Fibroblast of gingiva (primary cell): ENCODE measurements at regions not wholly inside any gene's neighbourhood (a gene's known extent, or its start where the extent isn't known, plus 50 kb on each side); places are given as distances from the start of the nearest gene placed in this dataset.
A peak's percentile ranks its signal among the peaks of the same experiment; 100 is the strongest.
"Not testable (repeated sequence)": the region's sequence is repeated elsewhere in the genome, so short reads cannot be mapped to it uniquely, and the experiment has no call there.

ENCODE experiments used
- DNase-seq: peaks from one replicate; pipeline ENCODE4 v3.0.0-alpha.2; 2011; ENCODE audit warnings: low read depth

DNA sequence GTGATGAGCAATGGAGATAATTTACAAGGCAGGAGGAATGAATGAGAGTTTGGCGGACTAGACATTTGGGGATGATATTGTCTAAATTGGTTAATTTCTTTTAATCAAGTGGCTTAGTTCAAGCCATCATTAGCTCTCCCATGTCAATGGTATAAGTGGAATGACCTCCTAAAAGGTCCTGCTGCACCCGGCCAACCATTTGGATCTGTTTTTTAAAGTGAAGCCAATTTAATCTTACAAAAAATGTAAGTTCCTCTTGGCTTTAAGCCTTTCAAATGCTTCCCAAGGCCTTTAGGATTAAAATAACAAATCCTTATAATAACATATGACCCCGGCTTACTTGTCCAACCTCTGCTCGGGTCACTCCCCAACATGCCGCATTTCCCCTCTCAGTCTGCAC lies 484.4 kb upstream of the ADAMTS9 start:
- no peak for DNase-seq

- peak; percentile 81 for DNase-seq
Observed at GRCh38 chr3:65170390-65171042, 482.7 kb upstream of the ADAMTS9 start.

GRCh38 chr3:65169961-65170360 lies 482.2 kb upstream of the ADAMTS9 start:
- no peak for DNase-seq

- DNase-seq = no peak
Observed at GRCh38 chr3:65168547-65168946, 480.7 kb upstream of the ADAMTS9 start.

- DNase-seq = no peak
Observed at GRCh38 chr3:65166531-65166930, 478.7 kb upstream of the ADAMTS9 start.

DNA sequence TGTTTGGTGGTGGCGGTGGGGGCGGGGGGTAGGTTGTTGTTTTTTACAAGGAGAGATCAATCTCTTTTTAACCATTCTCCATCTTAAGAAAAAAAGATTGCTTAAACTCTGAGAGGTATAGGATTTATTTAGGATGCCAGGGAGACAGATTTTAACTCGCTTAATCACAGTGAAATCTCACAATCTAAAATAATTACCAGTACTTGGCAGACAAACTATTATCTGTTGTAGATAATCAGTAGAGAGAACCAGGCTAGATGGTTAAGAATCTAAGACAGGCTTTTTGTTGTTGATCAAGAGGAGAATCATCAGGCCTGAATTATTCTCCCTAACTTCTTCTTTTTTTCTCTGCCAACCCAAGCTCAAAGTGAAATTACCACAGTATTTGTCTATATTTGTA lies 470.2 kb upstream of the ADAMTS9 start:
- DNase-seq = no peak

DNA sequence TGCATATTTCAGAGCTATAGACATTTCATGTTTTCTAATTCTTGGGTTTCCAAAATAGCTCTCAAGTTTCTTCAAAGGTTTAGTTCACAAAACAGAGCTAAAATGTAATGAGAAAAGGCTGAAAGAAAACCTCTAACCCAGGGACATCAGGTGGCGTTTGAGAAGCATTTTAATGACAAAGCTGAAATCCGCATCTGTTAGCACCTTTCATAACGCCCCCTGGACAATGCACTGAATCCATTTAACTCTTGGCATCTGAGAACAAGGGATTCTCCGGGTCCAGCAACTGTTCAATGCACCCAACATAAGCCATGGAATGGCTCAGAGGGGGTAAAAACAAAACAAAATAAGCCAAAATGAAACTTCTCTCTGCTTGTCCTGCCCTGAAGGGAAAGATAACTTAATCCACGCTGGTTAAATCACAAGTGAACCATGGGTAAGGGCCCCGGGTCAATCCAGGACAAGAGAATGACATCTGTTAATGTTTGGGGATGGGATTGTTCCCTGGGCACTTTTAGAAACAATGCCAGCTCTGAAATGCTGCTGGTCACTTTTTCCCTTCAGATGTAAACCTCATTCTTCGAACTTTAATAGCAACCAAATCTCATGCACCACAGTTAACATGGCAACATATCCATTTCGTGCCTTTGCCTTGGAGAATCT lies 466.2 kb upstream of the ADAMTS9 start:
- peak; percentile 2 for DNase-seq

- no peak for DNase-seq
Observed at GRCh38 chr3:65151666-65152065, 463.9 kb upstream of the ADAMTS9 start.

- DNase-seq = no peak
Observed at GRCh38 chr3:65149877-65150276, 462.1 kb upstream of the ADAMTS9 start.

- DNase-seq = no peak
Observed at GRCh38 chr3:65148687-65149086, 460.9 kb upstream of the ADAMTS9 start.

GRCh38 chr3:65146179-65146578 lies 458.4 kb upstream of the ADAMTS9 start:
- no peak for DNase-seq

- no peak for DNase-seq
Observed at GRCh38 chr3:65145680-65146079, 457.9 kb upstream of the ADAMTS9 start.

DNA sequence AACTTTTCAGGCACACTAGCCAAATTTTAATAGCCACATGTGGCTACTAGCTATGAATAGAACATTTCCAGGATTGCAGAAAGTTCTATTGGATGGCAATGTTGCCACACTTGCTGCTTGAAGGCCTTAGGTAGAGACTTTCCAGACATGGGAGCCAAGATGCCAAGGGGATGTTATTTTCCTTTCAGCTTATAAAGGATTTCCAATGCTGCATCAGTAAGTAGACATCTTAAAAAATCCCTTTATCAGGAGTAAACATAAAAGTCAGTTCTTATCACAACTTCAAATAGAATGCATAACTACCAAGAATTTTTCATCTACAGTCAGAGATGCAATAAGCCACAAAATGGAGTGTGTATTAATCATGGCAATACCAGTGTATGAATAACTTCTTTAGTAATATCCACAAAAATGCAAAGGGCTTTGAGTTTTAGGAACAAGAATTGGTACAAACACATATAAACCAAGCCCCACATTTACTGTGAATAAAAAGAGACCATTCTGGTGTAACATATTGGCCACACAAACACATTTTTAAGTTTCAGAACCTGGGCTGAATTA lies 457.1 kb upstream of the ADAMTS9 start:
- no peak for DNase-seq

- no peak for DNase-seq
Observed at GRCh38 chr3:65142456-65142855, 454.7 kb upstream of the ADAMTS9 start.

GRCh38 chr3:65138556-65138955 lies 450.8 kb upstream of the ADAMTS9 start:
- no peak for DNase-seq

- DNase-seq = not testable (repeated sequence)
Observed at GRCh38 chr3:65133752-65134151, 446.0 kb upstream of the ADAMTS9 start.

GRCh38 chr3:65130782-65131181 lies 443.0 kb upstream of the ADAMTS9 start:
- DNase-seq = no peak

DNA sequence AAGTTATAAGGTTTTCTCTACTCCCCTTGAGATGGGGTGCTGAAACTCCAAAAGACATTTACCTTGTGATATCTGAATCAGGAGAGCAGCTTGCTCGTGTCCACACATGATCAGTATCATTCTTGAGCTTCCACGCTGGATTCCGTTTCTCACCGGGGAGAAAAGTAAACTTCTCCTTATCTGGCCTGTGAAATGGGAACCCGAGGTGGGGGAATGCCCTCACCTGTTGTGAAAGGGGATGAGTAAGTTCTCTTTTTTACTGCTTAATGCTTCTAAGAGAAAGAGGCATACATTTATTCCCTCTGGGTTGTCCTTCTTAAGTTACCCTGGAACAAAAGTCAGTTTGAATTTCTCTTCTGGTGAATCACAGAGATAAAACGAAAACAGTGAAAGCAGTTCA lies 440.5 kb upstream of the ADAMTS9 start:
- DNase-seq = no peak

DNA sequence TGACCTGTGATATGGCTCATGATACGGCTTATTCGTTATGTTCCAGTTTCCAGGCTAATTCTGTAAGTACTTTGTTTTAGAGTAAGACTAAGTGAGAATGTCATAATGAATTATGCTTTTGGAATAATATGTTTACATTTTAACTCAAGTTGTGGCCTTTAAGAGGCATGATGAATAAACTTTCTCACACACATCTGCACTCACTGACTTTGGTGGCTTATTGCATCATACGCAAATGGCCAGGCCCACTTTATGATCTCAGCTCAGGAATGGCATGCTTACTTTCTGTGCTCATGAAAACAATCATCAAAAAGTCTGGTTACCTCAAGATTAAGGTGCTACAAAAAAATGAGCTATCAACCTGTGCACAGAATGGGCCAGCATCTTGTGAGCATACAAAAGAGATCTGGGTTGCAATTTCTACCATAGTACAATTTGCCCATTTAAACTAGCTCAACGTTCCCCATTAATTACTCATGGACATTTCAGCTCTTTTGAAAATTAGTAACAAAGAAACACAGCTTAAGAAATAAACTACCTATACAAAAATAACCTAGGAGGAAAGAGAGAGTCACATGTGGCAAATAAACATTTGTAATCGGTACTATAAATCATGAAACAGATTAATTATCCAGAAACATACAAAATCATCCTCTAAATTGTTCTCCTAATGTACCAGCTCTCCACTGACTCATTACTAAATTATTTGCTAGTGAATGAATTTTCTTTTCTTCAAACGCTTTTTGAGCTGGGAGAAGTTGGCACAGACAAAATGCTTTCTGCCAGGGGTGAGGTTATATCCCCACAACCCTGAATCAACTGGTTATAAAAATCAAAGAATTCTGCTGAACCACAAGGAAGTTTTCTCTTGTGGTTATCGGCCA lies 439.0 kb upstream of the ADAMTS9 start:
- peak; percentile 57 for DNase-seq

DNA sequence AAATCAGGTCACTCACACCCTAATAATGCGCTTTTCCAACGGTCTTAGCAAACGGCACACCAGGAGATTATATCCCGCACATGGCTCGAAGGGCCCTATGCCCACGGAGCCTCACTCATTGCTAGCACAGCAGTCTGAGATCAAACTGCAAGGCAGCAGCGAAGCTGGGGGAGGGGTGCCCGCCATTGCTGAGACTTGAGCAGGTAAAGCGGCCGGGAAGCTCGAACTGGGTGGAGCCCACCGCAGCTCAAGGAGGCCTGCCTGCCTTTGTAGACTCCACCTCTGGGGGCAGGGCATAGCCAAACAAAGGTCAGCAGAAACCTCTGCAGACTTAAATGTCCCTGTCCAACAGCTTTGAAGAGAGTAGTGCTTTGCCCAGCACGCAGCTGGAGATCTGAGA lies 432.4 kb upstream of the ADAMTS9 start:
- not testable (repeated sequence) for DNase-seq

GRCh38 chr3:65118912-65119499 lies 431.2 kb upstream of the ADAMTS9 start:
- DNase-seq = no peak

DNA sequence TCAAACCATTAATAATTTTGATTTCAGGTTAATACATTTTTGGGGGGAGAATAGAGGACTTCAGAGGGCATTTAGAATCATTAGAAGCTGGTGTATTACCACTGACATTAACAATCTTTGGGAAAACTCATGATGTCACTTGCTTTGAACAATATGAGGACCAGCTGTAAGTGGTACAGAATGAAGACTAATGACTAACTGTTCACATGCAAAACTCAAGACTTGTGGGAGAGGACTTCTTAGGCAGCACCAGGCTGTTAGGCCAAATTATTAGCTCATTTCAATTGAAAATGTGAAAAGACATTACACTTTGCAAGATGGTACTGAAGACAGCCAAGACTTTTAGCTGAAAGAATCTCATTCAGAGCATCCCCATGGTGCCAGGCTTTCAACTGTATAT lies 426.2 kb upstream of the ADAMTS9 start:
- no peak for DNase-seq
